HepG2 (cell line): ENCODE measurements at regions not wholly inside any gene's neighbourhood (a gene's known extent, or its start where the extent isn't known, plus 50 kb on each side); places are given as distances from the start of the nearest gene placed in this dataset.

Source experiments
- ATAC-seq: fragments of 200-7000 bp; cut with Tn5 transposase; 3 replicates; pipeline ENCODE4 v1.9.1; 2020; ENCODE audit warnings: mild to moderate bottlenecking, moderate library complexity
- BruUV-seq: library from RNA; stranded (reverse); fragments of 400-500 nt; replicated peaks from 2 replicates; lab custom pipeline; 2021; lab: Mats Ljungman, UMichigan
- CTCF ChIA-PET: fragments of 300-600 bp; formaldehyde crosslinking; extraction: SDS; loops from one replicate; lab custom pipeline; 2021; ENCODE audit warnings: low total read pairs, inconsistent platforms, low intra/inter-chr PET ratio; lab: Yijun Ruan, JAX
- POLR2A ChIA-PET: fragments of 350-600 bp; sonication (Branson Sonifier 250); formaldehyde crosslinking; loops from one replicate; lab custom pipeline; 2020; ENCODE audit warnings: antibody characterized with exemption, inconsistent platforms; lab: Yijun Ruan, JAX
- DNase-seq: peaks from one replicate; pipeline ENCODE4 v3.0.0-alpha.2; 2015; ENCODE audit warnings: low spot score
- FAIRE-seq: peaks from 3 replicates; lab custom pipeline; 2011; peaks lifted over from hg19 to GRCh38; lab: Jason Lieb, UNC
- H2AFZ ChIP-seq: one replicate; pipeline ENCODE4 v1.6.1; 2011; ENCODE audit warnings: low read length, inconsistent platforms
- H3K27ac ChIP-seq: fragments of 300-600 bp; 3 replicates; pipeline ENCODE4 v1.8.0; 2011; ENCODE audit warnings: mixed run types, mild to moderate bottlenecking, mixed read lengths, low read length, inconsistent platforms; ENCODE audit not compliant: insufficient read depth; ENCODE audit errors: extremely low read length
- H3K27me3 ChIP-seq, 2 experiments: fragments of 200-600 bp in 1 of 2; 2 replicates in 1 of 2; 3 replicates in 1 of 2; pipeline versions ENCODE4 v1.6.0 to v1.8.0; 2011; ENCODE audit warnings: low read length in 2 of 2, mild to moderate bottlenecking in 2 of 2, moderate library complexity in 2 of 2, inconsistent platforms in 1 of 2; ENCODE audit not compliant: insufficient read depth in 2 of 2, control insufficient read depth in 1 of 2
- H3K36me3 ChIP-seq, 2 experiments: fragments of 200-600 bp in 1 of 2; replicated peaks in 1 of 2; 2 replicates in 1 of 2; 3 replicates in 1 of 2; pipeline versions ENCODE4 v1.5.1 to v1.8.0; 2011; ENCODE audit warnings: low read length in 2 of 2, inconsistent platforms in 1 of 2; ENCODE audit not compliant: insufficient read depth in 2 of 2, control insufficient read depth in 1 of 2
- H3K4me1 ChIP-seq: 2 replicates; pipeline ENCODE4 v1.5.1; 2012; ENCODE audit warnings: low read length, inconsistent platforms; ENCODE audit not compliant: insufficient read depth
- H3K4me2 ChIP-seq: 2 replicates; pipeline ENCODE4 v1.6.0; 2011; ENCODE audit warnings: low read depth, low read length, inconsistent platforms
- H3K4me3 ChIP-seq, 3 experiments: fragments of 200-600 bp in 1 of 3; sonication (generic), shearing (Covaris generic) in 1 of 3; replicated peaks in 1 of 3; 2 replicates each; pipeline ENCODE4 v1.5.1; 2011 to 2016; ENCODE audit warnings: low read length in 3 of 3, inconsistent platforms in 2 of 3, low read depth in 2 of 3, mild to moderate bottlenecking in 2 of 3, control low read depth in 1 of 3, mixed read lengths in 1 of 3; ENCODE audit not compliant: insufficient read depth in 1 of 3
- H3K79me2 ChIP-seq: one replicate; pipeline ENCODE4 v1.6.1; 2011; ENCODE audit warnings: low read length, inconsistent platforms; ENCODE audit not compliant: insufficient read depth
- H3K9ac ChIP-seq: 2 replicates; pipeline ENCODE4 v1.6.0; 2011; ENCODE audit warnings: mild to moderate bottlenecking, low read depth, low read length, inconsistent platforms; ENCODE audit not compliant: insufficient read depth
- H3K9me3 ChIP-seq: 2 replicates; pipeline ENCODE4 v1.5.1; 2012; ENCODE audit warnings: mild to moderate bottlenecking, low read length
- H4K20me1 ChIP-seq: 2 replicates; pipeline ENCODE4 v1.6.0; 2011; ENCODE audit warnings: inconsistent platforms, mild to moderate bottlenecking, low read length, moderate library complexity; ENCODE audit not compliant: insufficient read depth
- FOXA1 ChIP-seq, 2 experiments: fragments of 450-650 bp in 1 of 2; sonication (generic) in 1 of 2; formaldehyde crosslinking in 1 of 2; IDR thresholded peaks; 2 replicates each; pipeline versions ENCODE4 v1.4.0 to v1.6.1; 2016 to 2020; ENCODE audit warnings: missing genetic modification reagents in 1 of 2
- MAX ChIP-seq: IDR thresholded peaks from 2 replicates; pipeline ENCODE4 v1.6.1; 2012; ENCODE audit warnings: inconsistent platforms
- MXD1 ChIP-seq: sonication (generic); formaldehyde crosslinking; IDR thresholded peaks from 2 replicates; pipeline ENCODE4 v1.4.0; 2020; ENCODE audit warnings: mild to moderate bottlenecking, missing genetic modification reagents
- TEAD3 ChIP-seq: optimal IDR thresholded peaks from 2 replicates; pipeline ENCODE3; 2016; ENCODE audit warnings: borderline replicate concordance
- TFE3 ChIP-seq: IDR thresholded peaks from 2 replicates; pipeline ENCODE4 v1.6.1; 2016
- THAP7 ChIP-seq: sonication (generic); formaldehyde crosslinking; IDR thresholded peaks from 2 replicates; pipeline ENCODE4 v1.8.1; 2023; ENCODE audit warnings: mild to moderate bottlenecking, missing genetic modification reagents
- THAP9 ChIP-seq: sonication (generic); formaldehyde crosslinking; IDR thresholded peaks from 2 replicates; pipeline ENCODE4; 2020; ENCODE audit warnings: missing genetic modification reagents, mild to moderate bottlenecking, borderline replicate concordance
- WGBS: methylation state at CpG from one replicate; pipeline ENCODE4 v1.1.6; 2017; ENCODE audit warnings: low lambda C conversion rate; 5-methylcytosine and 5-hydroxymethylcytosine counted together
- in situ Hi-C: cut with HindIII; loops from 2 replicates; pipeline ENCODE4 v1.10.0; 2017; ENCODE audit warnings: low pct_unique_long_range_greater_than_20kb; ENCODE audit not compliant: extremely low pct_ligation_motif_present
- intact Hi-C: fragments of 100-400 bp; cut with micrococcal nuclease; formaldehyde crosslinking; loops from one replicate; pipeline ENCODE4 v1.10.0; 2022; ENCODE audit not compliant: unreplicated experiment

GRCh38 chr10:52864201-52865106, 91.9 kb upstream of the MBL2 start (continued):
- TF ChIP-seq MAX, result 0 out of 2 replicates have a peak, but pooled peaks have one; percentile 50
- peak; percentile 19 for TF ChIP-seq TEAD3 (CRISPR knock-in tag)
- no peak for TF ChIP-seq FOXA1 (IDR thresholded peaks at IDR 0.05)
- TF ChIP-seq FOXA1 (CRISPR knock-in tag; IDR thresholded peaks at IDR 0.05), result no peak
- TF ChIP-seq MXD1 (CRISPR knock-in tag), result no peak
- 0 out of 2 replicates have a peak, but pooled peaks have one; percentile 18 for TF ChIP-seq TFE3 (CRISPR knock-in tag)

- Histone ChIP-seq H4K20me1 (no peaks in the 10 kb centered on the region), H2AFZ (no peak overlapping the region), H3K4me3 (no peak overlapping the region), H3K9ac (no peak overlapping the region), H3K36me3 (no peaks in the 10 kb centered on the region), H3K27ac (no peak overlapping the region), H3K4me1 (no peaks in the 10 kb centered on the region), H3K27me3 (no peaks in the 10 kb centered on the region; a peak in 1 of 5 replicates), H3K79me2 (no peaks in the 10 kb centered on the region), H3K9me3 (no peaks in the 10 kb centered on the region), H3K4me2 (no peak overlapping the region)
- DNase-seq, result no peak
- intact Hi-C loops, result no loop called here
- CTCF ChIA-PET, result no interaction called here
- in situ Hi-C loops, result no loop called here
- POLR2A ChIA-PET, result interaction anchor here (0.6 kb wide), 1 partner anchor 14 kb away, joined by 3 read pairs; no protein-coding TSS in a partner anchor
- no peak for ATAC-seq
- WGBS, result 6% methylated on average over 2 of the region's 2 CpGs
- no TSS peak for BruUV-seq
- TF ChIP-seq THAP7, result no peak
- TF ChIP-seq THAP9 (CRISPR knock-in tag), result no peak
- no peak for FAIRE-seq
Observed at GRCh38 chr10:52858722-52859121, 86.1 kb upstream of the MBL2 start.
